ENCODE measurements at regions not wholly inside any gene's neighbourhood (a gene's known extent, or its start where the extent isn't known, plus 50 kb on each side); places are given as distances from the start of the nearest gene placed in this dataset.
"Not testable (repeated sequence)": the region's sequence is repeated elsewhere in the genome, so short reads cannot be mapped to it uniquely, and the experiment has no call there.

DNA sequence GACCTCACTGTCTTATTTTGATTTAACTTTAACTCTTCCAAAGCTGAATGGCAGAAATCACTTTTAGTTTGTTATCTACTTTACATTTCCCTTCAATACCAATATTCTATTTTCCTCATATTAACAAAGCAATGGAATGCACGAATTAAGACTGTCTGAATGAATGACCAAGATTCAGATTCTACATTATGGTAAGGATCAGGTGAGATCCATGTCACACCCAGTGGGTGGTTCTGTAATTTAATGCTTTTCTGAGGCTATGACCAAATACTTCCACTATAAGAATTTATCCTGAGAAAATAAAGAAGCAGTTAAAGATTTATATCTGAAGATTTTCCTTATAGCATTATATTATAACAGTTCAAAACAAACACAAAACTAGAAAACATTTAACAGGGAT lies 90.2 kb upstream of the NUPR2 start:
- DNase-seq, result no peak

GRCh38 chr7:56199639-56200038 lies 83.4 kb upstream of the NUPR2 start:
- no peak for DNase-seq

DNA sequence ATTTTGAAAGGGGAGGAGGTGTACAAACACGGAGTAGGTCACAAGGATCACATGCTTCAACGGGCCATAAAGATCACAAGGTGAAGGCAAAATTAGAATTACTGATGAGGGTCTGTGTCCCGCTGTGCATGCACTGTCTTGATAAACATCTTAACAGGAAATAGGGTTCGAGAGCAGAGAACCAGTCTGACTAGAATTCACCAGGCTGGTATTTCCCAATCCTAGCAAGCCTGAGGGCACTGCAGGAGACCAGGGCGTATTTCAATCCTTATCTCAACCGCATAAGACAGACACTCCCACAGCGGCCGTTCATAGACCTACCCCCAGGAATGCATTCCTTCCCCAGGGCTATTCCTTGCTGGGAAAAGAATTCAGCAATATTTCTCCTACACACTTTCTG lies 80.0 kb upstream of the NUPR2 start:
- DNase-seq, result not testable (repeated sequence)

- no peak for DNase-seq
Observed at GRCh38 chr7:56188823-56189346, 72.7 kb upstream of the NUPR2 start.

GRCh38 chr7:56188376-56188775 lies 72.2 kb upstream of the NUPR2 start:
- DNase-seq, result no peak

GRCh38 chr7:56181010-56181409 lies 64.8 kb upstream of the NUPR2 start:
- no peak for DNase-seq

- no peak for DNase-seq
Observed at GRCh38 chr7:56175771-56176170, 59.6 kb upstream of the NUPR2 start.

DNA sequence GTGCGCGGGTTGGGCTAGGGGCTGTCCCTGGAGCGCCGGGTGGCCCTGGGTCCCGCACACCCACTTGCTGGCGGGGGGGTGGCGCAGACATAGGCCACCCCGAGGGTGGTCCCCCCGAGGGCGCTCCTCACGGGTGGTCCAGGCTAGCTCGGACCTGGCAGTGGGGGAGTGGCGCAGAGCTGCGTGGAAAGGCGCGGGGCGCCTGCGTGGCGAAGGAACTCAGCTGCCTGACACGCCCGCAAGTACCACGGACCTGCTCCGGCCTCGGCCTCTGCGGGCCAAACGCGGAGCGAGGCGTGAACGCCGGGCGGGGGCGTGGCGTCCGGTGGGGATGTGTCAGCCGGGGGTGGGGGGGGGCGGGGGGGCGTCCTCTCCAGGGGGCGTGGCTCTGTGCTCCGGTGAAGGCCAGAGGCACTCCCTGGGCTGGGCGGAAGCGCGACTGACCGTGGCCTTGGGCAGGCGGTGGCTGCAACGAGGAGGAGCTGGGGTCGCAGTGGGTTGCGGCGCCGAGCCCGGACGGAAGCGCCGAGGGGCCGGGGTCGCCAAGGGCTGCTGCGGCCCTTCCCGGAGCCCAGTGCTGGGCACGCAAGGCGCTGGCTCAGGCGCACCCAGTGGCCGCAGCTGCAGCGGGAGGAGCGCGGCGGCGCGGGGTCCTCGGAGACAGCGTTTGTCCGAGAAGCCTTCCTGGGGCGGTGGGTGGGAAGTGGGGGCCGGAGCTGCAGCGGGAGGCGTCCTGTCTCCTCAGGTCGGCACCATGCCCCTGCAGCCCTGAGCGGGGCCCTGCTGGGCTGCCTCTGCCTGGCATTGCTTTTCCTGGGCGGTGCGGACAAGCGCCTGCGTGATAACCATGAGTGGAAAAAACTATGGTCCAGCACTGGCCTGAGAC lies 58.9 kb upstream of the NUPR2 start:
- DNase-seq, result no peak

GRCh38 chr7:56174346-56174874 lies 58.2 kb upstream of the NUPR2 start:
- DNase-seq, result no peak
